ENCODE measurements at regions not wholly inside any gene's neighbourhood (a gene's known extent, or its start where the extent isn't known, plus 50 kb on each side); places are given as distances from the start of the nearest gene placed in this dataset.

DNA sequence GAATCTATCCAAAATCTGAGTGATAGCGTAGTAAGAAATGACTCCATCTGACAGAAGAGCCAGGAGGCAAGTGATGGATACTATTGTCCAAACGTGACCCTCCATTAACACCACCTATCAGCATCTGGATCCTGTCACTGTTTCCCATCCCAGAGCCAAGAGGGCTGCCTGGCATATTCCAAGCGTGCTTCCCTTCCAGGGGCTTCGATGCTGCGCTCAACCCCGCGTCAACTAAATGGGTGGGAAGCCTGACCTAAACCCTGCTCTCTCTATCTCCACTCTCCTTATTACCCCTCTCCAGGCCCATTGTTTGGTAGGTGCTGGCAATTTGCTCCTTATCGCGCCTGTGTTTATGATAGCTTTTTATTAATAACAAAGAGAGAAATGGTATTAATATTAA, 83.2 kb downstream of the NR2F2 start:
- peaks cover 70 to 86% (median 81%) of the 10 kb centered on the region in 5 donors for H3K27me3 ChIP-seq (ENCODE audit: control insufficient read depth in 5 of 5, insufficient read depth in 4 of 5, low read length in 5 of 5)
- no peaks in the 10 kb centered on the region for H3K36me3 ChIP-seq (ENCODE audit: control insufficient read depth in 5 of 5, insufficient read depth in 5 of 5, low read length in 5 of 5)

DNA sequence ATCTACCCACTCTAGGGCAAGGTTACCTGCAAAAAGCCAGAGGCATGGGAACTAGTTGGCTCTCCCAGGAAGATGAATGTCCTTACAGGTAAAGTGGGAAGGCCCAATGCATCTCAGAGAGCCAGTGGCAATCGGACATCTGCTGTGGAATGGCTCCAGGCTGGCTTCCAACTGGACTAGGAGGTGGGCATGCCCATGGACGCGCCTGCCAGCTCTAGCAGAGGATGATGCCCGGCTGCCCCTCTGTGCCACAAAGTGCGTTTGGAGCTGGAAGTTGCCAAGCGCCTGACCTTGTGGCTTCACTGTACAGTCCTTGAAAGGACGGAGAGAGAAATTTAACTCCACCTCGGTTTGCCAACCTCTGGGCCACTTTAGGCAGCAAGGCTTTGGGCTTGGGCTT, 84.4 kb downstream of the NR2F2 start:
- Histone ChIP-seq H3K27me3 (ENCODE audit: control insufficient read depth in 5 of 5, insufficient read depth in 4 of 5, low read length in 5 of 5) (peaks cover 65 to 83% (median 78%) of the 10 kb centered on the region in 5 donors), H3K9me3 (ENCODE audit: control insufficient read depth in 5 of 5, low read length in 5 of 5) (no peaks in the 10 kb centered on the region), H3K27ac (ENCODE audit: low read depth, low read length) (no peak overlapping the region), H3K9ac (ENCODE audit: low read length in 5 of 5) (no peak overlapping the region), H3K36me3 (ENCODE audit: control insufficient read depth in 5 of 5, insufficient read depth in 5 of 5, low read length in 5 of 5) (no peaks in the 10 kb centered on the region), H3K4me1 (ENCODE audit: control insufficient read depth in 5 of 5, insufficient read depth in 5 of 5, low read length in 5 of 5) (peaks cover 0 to 26% (median 21%) of the 10 kb centered on the region in 5 donors), H3K4me3 (ENCODE audit: low read depth in 1 of 5, low read length in 5 of 5) (no peak overlapping the region)

More for the DNA sequence above, 83.2 kb downstream of the NR2F2 start:
- H3K27ac ChIP-seq (ENCODE audit: low read depth, low read length), result no peak overlapping the region
- H3K4me1 ChIP-seq (ENCODE audit: control insufficient read depth in 5 of 5, insufficient read depth in 5 of 5, low read length in 5 of 5), result peaks cover 0 to 38% (median 31%) of the 10 kb centered on the region in 5 donors
- H3K9ac ChIP-seq (ENCODE audit: low read length in 5 of 5), result no peak overlapping the region
- no peaks in the 10 kb centered on the region for H3K9me3 ChIP-seq (ENCODE audit: control insufficient read depth in 5 of 5, low read length in 5 of 5)
- no peak overlapping the region for H3K4me3 ChIP-seq (ENCODE audit: low read depth in 1 of 5, low read length in 5 of 5)

DNA sequence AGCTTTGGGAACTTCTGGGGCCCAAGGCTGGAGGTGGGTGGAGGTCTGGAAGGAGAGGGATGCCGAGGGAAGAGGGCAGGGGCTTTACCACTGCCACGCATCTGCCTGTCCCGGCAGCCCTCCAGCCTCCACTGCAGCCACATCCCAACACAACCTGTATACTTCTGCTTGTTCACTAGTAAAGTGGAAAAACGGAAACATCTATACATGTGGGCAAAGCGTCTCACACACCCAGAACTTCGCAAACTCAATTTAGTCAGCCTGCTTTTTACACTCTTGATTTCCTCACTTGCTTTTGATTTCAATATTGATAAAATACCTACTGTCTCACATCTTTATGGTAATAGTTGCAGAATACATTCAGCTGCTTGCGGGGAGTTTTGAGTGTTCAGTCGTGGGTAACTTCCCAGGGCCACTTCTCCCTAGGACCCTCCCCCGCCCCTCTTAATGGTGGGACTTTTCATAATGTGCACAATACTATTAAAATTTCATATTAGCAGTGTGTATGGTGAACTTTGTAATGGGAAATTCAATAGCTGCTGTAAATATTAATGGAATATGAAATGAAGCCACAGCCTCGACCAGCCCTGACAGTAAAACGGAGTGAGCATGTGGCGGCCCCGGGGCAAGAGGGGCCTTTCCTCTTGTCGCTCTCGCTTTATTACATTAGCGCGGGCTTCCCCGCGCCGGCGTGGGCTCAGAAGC, 85.2 kb downstream of the NR2F2 start:
- Histone ChIP-seq H3K4me1 (ENCODE audit: control insufficient read depth in 5 of 5, insufficient read depth in 5 of 5, low read length in 5 of 5) (peaks cover 0 to 20% (median 16%) of the 10 kb centered on the region in 5 donors), H3K4me3 (ENCODE audit: low read depth in 1 of 5, low read length in 5 of 5) (no peak overlapping the region), H3K27me3 (ENCODE audit: control insufficient read depth in 5 of 5, insufficient read depth in 4 of 5, low read length in 5 of 5) (peaks cover 60 to 83% (median 79%) of the 10 kb centered on the region in 5 donors), H3K9me3 (ENCODE audit: control insufficient read depth in 5 of 5, low read length in 5 of 5) (no peaks in the 10 kb centered on the region), H3K9ac (ENCODE audit: low read length in 5 of 5) (no peak overlapping the region), H3K36me3 (ENCODE audit: control insufficient read depth in 5 of 5, insufficient read depth in 5 of 5, low read length in 5 of 5) (no peaks in the 10 kb centered on the region), H3K27ac (ENCODE audit: low read depth, low read length) (no peak overlapping the region)

DNA sequence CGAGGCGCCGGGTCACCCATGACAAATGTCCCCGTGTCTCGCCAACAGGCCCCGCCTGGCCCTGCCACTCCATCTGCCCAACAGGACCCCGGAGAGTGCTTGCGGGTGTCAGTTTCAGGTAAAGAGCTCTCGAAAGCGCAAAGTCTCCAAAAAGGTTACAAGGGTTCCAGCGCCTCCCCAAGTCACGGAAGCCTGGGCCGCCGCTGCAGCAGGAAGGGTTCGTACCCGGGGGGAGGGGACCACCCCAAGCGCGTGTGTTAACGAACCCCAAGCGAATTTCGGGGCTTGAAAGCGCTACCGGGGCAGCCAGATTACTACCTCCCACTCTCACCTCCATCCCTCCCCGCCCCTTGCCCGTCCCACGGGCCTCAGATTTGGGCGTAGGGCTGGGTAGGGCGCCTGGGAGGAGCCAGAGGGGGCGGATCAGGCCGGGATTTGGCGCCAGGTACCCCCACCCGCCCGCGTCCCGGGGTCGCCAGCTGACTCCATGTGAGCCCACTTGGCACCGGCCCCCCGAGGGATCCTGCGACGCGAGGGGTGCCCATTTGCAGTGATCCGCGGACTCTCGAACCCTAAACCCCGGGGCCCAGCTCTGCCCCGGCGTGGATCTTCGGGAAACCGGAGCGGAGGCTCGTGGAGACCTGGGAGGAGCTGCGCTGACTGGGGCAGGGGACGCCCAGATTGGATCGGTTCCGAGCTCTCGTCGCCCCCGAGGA, 85.9 kb downstream of the NR2F2 start:
- H3K27me3 ChIP-seq (ENCODE audit: control insufficient read depth in 5 of 5, insufficient read depth in 4 of 5, low read length in 5 of 5), result peaks cover 56 to 82% (median 77%) of the 10 kb centered on the region in 5 donors
- peak overlapping the region in 4 of 5 donors; percentile 46 to 60 (median 48) for H3K4me3 ChIP-seq (ENCODE audit: low read depth in 1 of 5, low read length in 5 of 5)
- H3K9me3 ChIP-seq (ENCODE audit: control insufficient read depth in 5 of 5, low read length in 5 of 5), result no peaks in the 10 kb centered on the region
- no peak overlapping the region for H3K9ac ChIP-seq (ENCODE audit: low read length in 5 of 5)
- H3K36me3 ChIP-seq (ENCODE audit: control insufficient read depth in 5 of 5, insufficient read depth in 5 of 5, low read length in 5 of 5), result no peaks in the 10 kb centered on the region
- peaks cover 0 to 20% (median 16%) of the 10 kb centered on the region in 5 donors for H3K4me1 ChIP-seq (ENCODE audit: control insufficient read depth in 5 of 5, insufficient read depth in 5 of 5, low read length in 5 of 5)
- no peak overlapping the region for H3K27ac ChIP-seq (ENCODE audit: low read depth, low read length)

DNA sequence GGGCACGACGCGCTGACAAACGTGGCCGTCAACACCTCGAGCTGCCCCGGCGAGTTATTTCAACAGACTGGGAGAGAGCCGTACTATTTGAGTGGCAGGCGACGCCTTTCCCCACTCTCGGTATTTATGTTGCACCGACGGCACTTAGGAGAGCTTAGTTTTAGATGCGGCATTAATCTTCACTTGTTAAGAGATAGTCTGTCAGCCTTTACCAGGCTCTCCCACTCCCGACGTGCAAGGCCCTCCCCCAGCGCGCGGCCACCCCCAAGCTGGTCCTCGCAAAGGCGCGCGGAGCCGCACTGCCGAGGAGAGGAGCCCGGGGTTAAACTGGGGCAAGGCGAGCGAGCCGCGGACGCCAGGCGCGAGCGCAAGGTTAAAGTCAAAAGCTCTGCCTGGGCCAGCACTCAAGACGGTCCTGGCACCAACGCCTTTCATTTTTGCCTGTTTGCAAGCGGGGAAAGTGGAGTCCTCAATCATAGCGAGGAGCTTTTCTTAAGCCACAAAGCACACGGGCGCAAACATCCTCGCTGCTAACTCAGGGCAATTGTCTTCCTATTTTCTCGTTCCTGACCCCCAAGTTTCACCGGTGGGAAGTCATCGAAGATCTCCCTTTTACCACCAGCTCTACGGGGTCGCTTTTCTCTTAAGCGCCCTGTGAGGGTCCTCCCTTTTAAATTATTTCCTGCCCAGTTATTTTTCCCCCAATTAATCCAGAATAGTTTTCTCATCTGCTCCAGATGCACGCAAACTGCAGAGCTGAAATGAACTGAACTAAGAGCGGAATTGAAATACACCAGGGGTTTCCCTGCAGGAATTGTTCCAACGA, 86.6 kb downstream of the NR2F2 start:
- no peaks in the 10 kb centered on the region for H3K9me3 ChIP-seq (ENCODE audit: control insufficient read depth in 5 of 5, low read length in 5 of 5)
- no peak overlapping the region for H3K9ac ChIP-seq (ENCODE audit: low read length in 5 of 5)
- peak overlapping the region in 4 of 5 donors; percentile 46 to 60 (median 48) for H3K4me3 ChIP-seq (ENCODE audit: low read depth in 1 of 5, low read length in 5 of 5)
- no peak overlapping the region for H3K27ac ChIP-seq (ENCODE audit: low read depth, low read length)
- no peaks in the 10 kb centered on the region for H3K36me3 ChIP-seq (ENCODE audit: control insufficient read depth in 5 of 5, insufficient read depth in 5 of 5, low read length in 5 of 5)
- H3K27me3 ChIP-seq (ENCODE audit: control insufficient read depth in 5 of 5, insufficient read depth in 4 of 5, low read length in 5 of 5), result peaks cover 52 to 79% (median 75%) of the 10 kb centered on the region in 5 donors
- H3K4me1 ChIP-seq (ENCODE audit: control insufficient read depth in 5 of 5, insufficient read depth in 5 of 5, low read length in 5 of 5), result peaks cover 0 to 20% (median 16%) of the 10 kb centered on the region in 5 donors

DNA sequence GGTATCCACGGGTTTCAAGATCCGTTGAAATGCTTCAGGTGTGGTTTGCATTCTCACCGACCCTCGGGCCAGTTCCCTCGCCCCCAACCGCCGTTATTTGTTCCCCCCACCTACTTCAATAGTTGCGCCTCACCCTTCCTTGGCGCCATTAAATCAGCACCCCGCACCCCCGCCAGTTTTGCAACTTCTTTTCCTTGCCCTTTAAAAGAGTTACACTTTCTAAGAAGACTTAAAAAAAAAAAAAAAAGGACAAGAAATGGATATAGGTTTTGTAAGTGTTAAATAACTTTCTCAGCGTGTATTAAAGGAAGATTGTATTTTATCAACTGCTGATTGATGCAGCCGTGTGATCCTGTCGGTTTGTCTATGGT, 87.2 kb downstream of the NR2F2 start:
- H3K27me3 ChIP-seq (ENCODE audit: control insufficient read depth in 5 of 5, insufficient read depth in 4 of 5, low read length in 5 of 5), result peaks cover 47 to 79% (median 70%) of the 10 kb centered on the region in 5 donors
- no peak overlapping the region for H3K9ac ChIP-seq (ENCODE audit: low read length in 5 of 5)
- no peaks in the 10 kb centered on the region for H3K36me3 ChIP-seq (ENCODE audit: control insufficient read depth in 5 of 5, insufficient read depth in 5 of 5, low read length in 5 of 5)
- no peak overlapping the region for H3K4me3 ChIP-seq (ENCODE audit: low read depth in 1 of 5, low read length in 5 of 5)
- H3K9me3 ChIP-seq (ENCODE audit: control insufficient read depth in 5 of 5, low read length in 5 of 5), result no peaks in the 10 kb centered on the region
- peaks cover 0 to 20% (median 16%) of the 10 kb centered on the region in 5 donors for H3K4me1 ChIP-seq (ENCODE audit: control insufficient read depth in 5 of 5, insufficient read depth in 5 of 5, low read length in 5 of 5)
- H3K27ac ChIP-seq (ENCODE audit: low read depth, low read length), result no peak overlapping the region

DNA sequence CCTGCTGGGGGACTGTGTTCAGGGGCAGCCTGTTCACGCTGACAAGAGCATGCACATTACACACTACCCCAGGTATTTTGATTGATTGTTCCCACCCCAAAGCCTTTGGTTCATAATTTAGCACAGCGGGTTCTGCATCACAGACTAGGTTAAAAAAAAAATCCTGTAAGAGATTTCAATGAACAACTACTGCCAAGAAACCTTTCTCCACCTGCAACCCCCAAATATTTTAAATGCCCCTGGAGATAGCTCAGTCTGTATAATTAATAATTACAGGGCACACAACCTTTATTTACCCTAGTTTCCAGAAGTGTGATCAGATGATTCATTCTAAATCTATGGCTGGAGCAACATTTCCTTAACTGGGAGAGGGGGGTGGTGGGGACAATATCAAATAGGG, 87.6 kb downstream of the NR2F2 start:
- Histone ChIP-seq H3K4me3 (ENCODE audit: low read depth in 1 of 5, low read length in 5 of 5) (no peak overlapping the region), H3K36me3 (ENCODE audit: control insufficient read depth in 5 of 5, insufficient read depth in 5 of 5, low read length in 5 of 5) (no peaks in the 10 kb centered on the region), H3K27me3 (ENCODE audit: control insufficient read depth in 5 of 5, insufficient read depth in 4 of 5, low read length in 5 of 5) (peaks cover 47 to 78% (median 67%) of the 10 kb centered on the region in 5 donors), H3K27ac (ENCODE audit: low read depth, low read length) (no peak overlapping the region), H3K9ac (ENCODE audit: low read length in 5 of 5) (no peak overlapping the region), H3K9me3 (ENCODE audit: control insufficient read depth in 5 of 5, low read length in 5 of 5) (no peaks in the 10 kb centered on the region), H3K4me1 (ENCODE audit: control insufficient read depth in 5 of 5, insufficient read depth in 5 of 5, low read length in 5 of 5) (peaks cover 0 to 20% (median 16%) of the 10 kb centered on the region in 5 donors)

DNA sequence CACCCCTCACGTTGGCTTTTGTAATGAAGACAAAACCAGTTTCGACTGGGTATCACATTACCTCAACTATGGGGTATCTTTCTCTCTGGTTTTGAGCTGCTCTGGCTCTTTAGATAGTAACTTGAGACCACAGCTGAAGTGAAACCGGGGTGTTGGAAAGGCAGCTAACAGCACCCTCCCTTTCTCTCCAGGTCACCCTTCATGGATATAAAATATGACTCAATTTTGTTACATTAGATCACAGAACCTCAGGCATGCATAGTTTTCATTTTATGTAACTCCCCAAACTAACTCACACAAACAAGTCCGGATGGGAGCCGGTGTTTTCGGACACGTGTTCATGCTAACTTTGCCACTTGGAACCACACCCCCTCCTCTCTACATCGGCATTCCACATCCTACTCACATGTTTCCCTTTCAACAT, 90.7 kb downstream of the NR2F2 start:
- H3K27ac ChIP-seq (ENCODE audit: low read depth, low read length), result no peak overlapping the region
- H3K27me3 ChIP-seq (ENCODE audit: control insufficient read depth in 5 of 5, insufficient read depth in 4 of 5, low read length in 5 of 5), result peaks cover 28 to 54% (median 38%) of the 10 kb centered on the region in 5 donors
- peaks cover 0 to 3% (median 0%) of the 10 kb centered on the region in 5 donors for H3K9me3 ChIP-seq (ENCODE audit: control insufficient read depth in 5 of 5, low read length in 5 of 5)
- H3K9ac ChIP-seq (ENCODE audit: low read length in 5 of 5), result no peak overlapping the region
- H3K4me1 ChIP-seq (ENCODE audit: control insufficient read depth in 5 of 5, insufficient read depth in 5 of 5, low read length in 5 of 5), result peaks cover 0 to 16% (median 14%) of the 10 kb centered on the region in 5 donors
- H3K36me3 ChIP-seq (ENCODE audit: control insufficient read depth in 5 of 5, insufficient read depth in 5 of 5, low read length in 5 of 5), result no peaks in the 10 kb centered on the region
- H3K4me3 ChIP-seq (ENCODE audit: low read depth in 1 of 5, low read length in 5 of 5), result no peak overlapping the region

DNA sequence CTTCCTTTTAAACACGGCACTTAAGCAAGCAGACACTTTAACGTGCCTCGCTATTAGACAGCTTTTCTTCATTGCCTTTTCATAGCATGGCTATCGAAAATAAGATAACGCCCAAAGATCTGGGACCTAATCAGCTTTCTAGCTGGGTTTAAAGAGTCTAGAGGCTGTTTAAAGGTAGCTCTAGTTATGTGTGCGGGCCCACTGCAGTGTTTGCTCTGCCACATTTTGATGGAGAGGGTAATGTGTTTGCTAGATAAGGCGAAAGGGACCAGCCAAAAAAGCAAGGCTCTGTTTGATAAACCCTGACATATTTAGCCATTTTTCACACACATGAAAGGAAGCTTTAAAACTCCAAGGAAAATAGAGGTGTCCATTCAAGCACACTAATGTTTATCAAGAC, 91.6 kb downstream of the NR2F2 start:
- Histone ChIP-seq H3K4me3 (ENCODE audit: low read depth in 1 of 5, low read length in 5 of 5) (no peak overlapping the region), H3K4me1 (ENCODE audit: control insufficient read depth in 5 of 5, insufficient read depth in 5 of 5, low read length in 5 of 5) (peaks cover 0 to 8% (median 4%) of the 10 kb centered on the region in 5 donors), H3K27me3 (ENCODE audit: control insufficient read depth in 5 of 5, insufficient read depth in 4 of 5, low read length in 5 of 5) (peaks cover 18 to 44% (median 29%) of the 10 kb centered on the region in 5 donors), H3K9ac (ENCODE audit: low read length in 5 of 5) (no peak overlapping the region), H3K27ac (ENCODE audit: low read depth, low read length) (no peak overlapping the region), H3K36me3 (ENCODE audit: control insufficient read depth in 5 of 5, insufficient read depth in 5 of 5, low read length in 5 of 5) (no peaks in the 10 kb centered on the region), H3K9me3 (ENCODE audit: control insufficient read depth in 5 of 5, low read length in 5 of 5) (peaks cover 0 to 4% (median 0%) of the 10 kb centered on the region in 5 donors)
